ENCODE measurements at regions not wholly inside any gene's neighbourhood (a gene's known extent, or its start where the extent isn't known, plus 50 kb on each side); places are given as distances from the start of the nearest gene placed in this dataset.
"Not testable (repeated sequence)": the region's sequence is repeated elsewhere in the genome, so short reads cannot be mapped to it uniquely, and the experiment has no call there.

- H3K4me1 ChIP-seq (ENCODE audit: insufficient read depth, low read length), result no peaks in the 10 kb centered on the region
- H3K4me3 ChIP-seq (ENCODE audit: low read length), result no peak overlapping the region
- no peaks in the 10 kb centered on the region for H3K9me3 ChIP-seq (ENCODE audit: insufficient read depth, low read depth, low read length)
- no peaks in the 10 kb centered on the region for H3K36me3 ChIP-seq (ENCODE audit: insufficient read depth, low read depth, low read length)
- H3K27me3 ChIP-seq (ENCODE audit: insufficient read depth, low read length), result no peaks in the 10 kb centered on the region
- H3K9ac ChIP-seq (ENCODE audit: low read depth, low read length), result no peak overlapping the region
- H3K27ac ChIP-seq (ENCODE audit: low read length), result no peak overlapping the region
Measured at GRCh38 chr4:27368781-27369180, 508.1 kb downstream of the STIM2 start.

DNA sequence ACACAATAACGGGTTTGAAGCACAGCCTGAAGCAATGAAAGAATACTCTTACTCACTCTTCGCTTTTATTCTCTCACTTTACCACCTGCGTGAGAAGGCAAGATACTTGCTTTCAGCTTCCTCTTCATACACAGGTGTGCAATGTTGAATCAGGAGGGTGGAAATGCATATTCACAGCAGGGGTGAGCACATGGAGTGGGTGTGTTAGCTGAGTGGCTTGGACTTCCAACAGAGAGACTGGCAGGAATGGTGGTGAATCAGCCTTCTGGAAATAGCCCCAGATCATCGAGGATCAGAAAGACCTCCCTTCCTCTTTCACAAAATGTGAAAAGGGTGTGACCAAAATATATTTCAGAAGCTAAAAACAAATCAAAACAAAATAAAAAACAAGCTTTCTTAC lies 521.2 kb downstream of the STIM2 start:
- no peaks in the 10 kb centered on the region for H3K36me3 ChIP-seq (ENCODE audit: insufficient read depth, low read depth, low read length)
- H3K4me1 ChIP-seq (ENCODE audit: insufficient read depth, low read length), result no peaks in the 10 kb centered on the region
- H3K27ac ChIP-seq (ENCODE audit: low read length), result no peak overlapping the region
- no peak overlapping the region for H3K9ac ChIP-seq (ENCODE audit: low read depth, low read length)
- no peak overlapping the region for H3K4me3 ChIP-seq (ENCODE audit: low read length)
- H3K27me3 ChIP-seq (ENCODE audit: insufficient read depth, low read length), result no peaks in the 10 kb centered on the region
- H3K9me3 ChIP-seq (ENCODE audit: insufficient read depth, low read depth, low read length), result no peaks in the 10 kb centered on the region

GRCh38 chr4:27387711-27388110 lies 527.1 kb downstream of the STIM2 start:
- Histone ChIP-seq H3K4me1 (ENCODE audit: insufficient read depth, low read length) (no peaks in the 10 kb centered on the region), H3K9me3 (ENCODE audit: insufficient read depth, low read depth, low read length) (no peaks in the 10 kb centered on the region), H3K27ac (ENCODE audit: low read length) (no peak overlapping the region), H3K27me3 (ENCODE audit: insufficient read depth, low read length) (no peaks in the 10 kb centered on the region), H3K4me3 (ENCODE audit: low read length) (no peak overlapping the region), H3K9ac (ENCODE audit: low read depth, low read length) (no peak overlapping the region), H3K36me3 (ENCODE audit: insufficient read depth, low read depth, low read length) (no peaks in the 10 kb centered on the region)

- Histone ChIP-seq H3K36me3 (ENCODE audit: insufficient read depth, low read depth, low read length) (no peaks in the 10 kb centered on the region), H3K4me1 (ENCODE audit: insufficient read depth, low read length) (no peaks in the 10 kb centered on the region), H3K9me3 (ENCODE audit: insufficient read depth, low read depth, low read length) (peaks cover 4% of the 10 kb centered on the region; the same call in 1 of the 2 replicates), H3K27me3 (ENCODE audit: insufficient read depth, low read length) (no peaks in the 10 kb centered on the region), H3K9ac (ENCODE audit: low read depth, low read length) (no peak overlapping the region), H3K4me3 (ENCODE audit: low read length) (no peak overlapping the region), H3K27ac (ENCODE audit: low read length) (no peak overlapping the region)
Measured at GRCh38 chr4:27397886-27398285, 537.2 kb downstream of the STIM2 start.

- H3K4me3 ChIP-seq (ENCODE audit: low read length), result no peak overlapping the region
- no peaks in the 10 kb centered on the region for H3K36me3 ChIP-seq (ENCODE audit: insufficient read depth, low read depth, low read length)
- H3K4me1 ChIP-seq (ENCODE audit: insufficient read depth, low read length), result no peaks in the 10 kb centered on the region
- peaks cover 4% of the 10 kb centered on the region; the same call in 1 of the 2 replicates for H3K9me3 ChIP-seq (ENCODE audit: insufficient read depth, low read depth, low read length)
- H3K27ac ChIP-seq (ENCODE audit: low read length), result no peak overlapping the region
- H3K27me3 ChIP-seq (ENCODE audit: insufficient read depth, low read length), result no peaks in the 10 kb centered on the region
- no peak overlapping the region for H3K9ac ChIP-seq (ENCODE audit: low read depth, low read length)
Measured at GRCh38 chr4:27398631-27399310, 538.1 kb downstream of the STIM2 start.

DNA sequence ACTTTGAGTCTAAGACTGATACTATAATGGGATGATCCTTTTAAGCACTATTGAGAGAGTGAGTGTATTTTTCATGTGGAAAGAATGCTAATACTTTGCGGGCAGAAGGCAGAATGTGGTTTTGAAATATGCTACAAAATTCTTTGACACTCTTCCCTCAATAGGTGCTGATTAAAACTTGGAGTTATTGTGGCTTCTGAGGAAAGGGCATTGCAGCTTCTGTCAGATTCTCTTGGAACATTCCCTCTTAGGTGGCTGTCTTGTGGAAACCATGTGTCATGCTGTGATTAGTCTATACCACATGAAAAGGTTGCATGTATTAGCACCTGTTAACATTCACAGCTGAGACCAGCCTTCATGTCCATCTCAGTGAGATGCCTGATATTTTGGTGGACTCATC lies 547.0 kb downstream of the STIM2 start:
- no peak overlapping the region for H3K27ac ChIP-seq (ENCODE audit: low read length)
- H3K4me1 ChIP-seq (ENCODE audit: insufficient read depth, low read length), result no peaks in the 10 kb centered on the region
- peaks cover 19% of the 10 kb centered on the region for H3K9me3 ChIP-seq (ENCODE audit: insufficient read depth, low read depth, low read length)
- H3K27me3 ChIP-seq (ENCODE audit: insufficient read depth, low read length), result no peaks in the 10 kb centered on the region
- H3K4me3 ChIP-seq (ENCODE audit: low read length), result no peak overlapping the region
- no peak overlapping the region for H3K9ac ChIP-seq (ENCODE audit: low read depth, low read length)
- H3K36me3 ChIP-seq (ENCODE audit: insufficient read depth, low read depth, low read length), result no peaks in the 10 kb centered on the region

GRCh38 chr4:27412613-27413012 lies 552.0 kb downstream of the STIM2 start:
- H3K36me3 ChIP-seq (ENCODE audit: insufficient read depth, low read depth, low read length), result no peaks in the 10 kb centered on the region
- H3K9ac ChIP-seq (ENCODE audit: low read depth, low read length), result no peak overlapping the region
- no peak overlapping the region for H3K4me3 ChIP-seq (ENCODE audit: low read length)
- H3K9me3 ChIP-seq (ENCODE audit: insufficient read depth, low read depth, low read length), result peaks cover 6% of the 10 kb centered on the region; the same call in 1 of the 2 replicates
- H3K27me3 ChIP-seq (ENCODE audit: insufficient read depth, low read length), result no peaks in the 10 kb centered on the region
- no peaks in the 10 kb centered on the region for H3K4me1 ChIP-seq (ENCODE audit: insufficient read depth, low read length)
- H3K27ac ChIP-seq (ENCODE audit: low read length), result no peak overlapping the region

- Histone ChIP-seq H3K36me3 (ENCODE audit: insufficient read depth, low read depth, low read length) (no peaks in the 10 kb centered on the region), H3K4me3 (ENCODE audit: low read length) (no peak overlapping the region), H3K27ac (ENCODE audit: low read length) (no peak overlapping the region), H3K9ac (ENCODE audit: low read depth, low read length) (no peak overlapping the region), H3K4me1 (ENCODE audit: insufficient read depth, low read length) (no peaks in the 10 kb centered on the region), H3K27me3 (ENCODE audit: insufficient read depth, low read length) (no peaks in the 10 kb centered on the region), H3K9me3 (ENCODE audit: insufficient read depth, low read depth, low read length) (peaks cover 10% of the 10 kb centered on the region)
Measured at GRCh38 chr4:27414887-27415731, 554.5 kb downstream of the STIM2 start.

- Histone ChIP-seq H3K27me3 (ENCODE audit: insufficient read depth, low read length) (no peaks in the 10 kb centered on the region), H3K4me3 (ENCODE audit: low read length) (no peak overlapping the region), H3K27ac (ENCODE audit: low read length) (no peak overlapping the region), H3K9ac (ENCODE audit: low read depth, low read length) (no peak overlapping the region), H3K4me1 (ENCODE audit: insufficient read depth, low read length) (no peaks in the 10 kb centered on the region), H3K36me3 (ENCODE audit: insufficient read depth, low read depth, low read length) (no peaks in the 10 kb centered on the region), H3K9me3 (ENCODE audit: insufficient read depth, low read depth, low read length) (no peaks in the 10 kb centered on the region)
Measured at GRCh38 chr4:27428661-27429060, 568.0 kb downstream of the STIM2 start.

DNA sequence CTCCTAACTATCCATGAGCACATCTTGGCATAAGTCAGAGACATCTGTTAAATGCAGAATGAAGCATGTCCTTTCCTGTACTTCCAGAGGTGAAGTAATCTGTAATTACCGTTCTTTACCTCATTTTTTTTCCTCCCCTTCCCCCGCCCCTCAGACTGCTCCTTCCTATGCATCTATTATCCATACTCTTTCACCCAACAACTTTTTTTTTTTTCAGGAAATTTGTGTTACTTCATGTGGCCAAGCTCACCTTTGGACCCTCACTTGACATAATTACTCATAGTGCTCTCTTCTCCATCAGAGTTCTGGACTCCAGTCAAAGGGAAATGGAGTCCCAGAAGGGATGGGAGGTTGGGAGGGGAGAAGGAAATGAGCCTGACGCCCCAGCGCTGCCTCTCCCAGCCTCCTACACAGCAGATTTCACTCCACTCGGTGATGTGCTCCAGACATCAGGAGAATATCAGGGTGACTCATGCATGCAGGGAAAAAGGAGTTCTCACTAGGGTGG lies 568.8 kb downstream of the STIM2 start:
- Histone ChIP-seq H3K9me3 (ENCODE audit: insufficient read depth, low read depth, low read length) (no peaks in the 10 kb centered on the region), H3K36me3 (ENCODE audit: insufficient read depth, low read depth, low read length) (no peaks in the 10 kb centered on the region), H3K27ac (ENCODE audit: low read length) (no peak overlapping the region), H3K9ac (ENCODE audit: low read depth, low read length) (no peak overlapping the region), H3K4me3 (ENCODE audit: low read length) (no peak overlapping the region), H3K27me3 (ENCODE audit: insufficient read depth, low read length) (no peaks in the 10 kb centered on the region), H3K4me1 (ENCODE audit: insufficient read depth, low read length) (no peaks in the 10 kb centered on the region)

DNA sequence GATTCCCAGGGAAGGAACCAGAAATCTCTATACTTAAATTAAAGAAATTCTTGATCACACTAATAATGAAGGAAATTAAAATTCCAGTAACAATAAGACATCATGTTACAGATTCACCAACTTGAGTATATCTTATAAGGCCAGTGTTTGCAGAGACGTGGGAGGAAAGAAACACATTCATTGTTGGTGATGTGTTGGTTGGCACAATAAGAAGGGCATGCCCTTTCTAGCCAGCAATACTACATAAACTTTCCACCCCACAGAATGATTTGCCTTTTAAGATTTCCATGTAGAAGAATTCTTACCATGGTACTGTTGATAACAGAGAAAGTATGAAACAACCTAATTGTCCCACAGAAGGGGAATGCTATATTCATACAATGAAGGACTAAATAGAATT lies 581.5 kb downstream of the STIM2 start:
- H3K4me3 ChIP-seq (ENCODE audit: low read length), result no peak overlapping the region
- H3K9me3 ChIP-seq (ENCODE audit: insufficient read depth, low read depth, low read length), result no peaks in the 10 kb centered on the region
- no peak overlapping the region for H3K27ac ChIP-seq (ENCODE audit: low read length)
- H3K36me3 ChIP-seq (ENCODE audit: insufficient read depth, low read depth, low read length), result no peaks in the 10 kb centered on the region
- no peaks in the 10 kb centered on the region for H3K27me3 ChIP-seq (ENCODE audit: insufficient read depth, low read length)
- H3K9ac ChIP-seq (ENCODE audit: low read depth, low read length), result no peak overlapping the region
- H3K4me1 ChIP-seq (ENCODE audit: insufficient read depth, low read length), result peaks cover 3% of the 10 kb centered on the region; the same call in 1 of the 2 replicates

DNA sequence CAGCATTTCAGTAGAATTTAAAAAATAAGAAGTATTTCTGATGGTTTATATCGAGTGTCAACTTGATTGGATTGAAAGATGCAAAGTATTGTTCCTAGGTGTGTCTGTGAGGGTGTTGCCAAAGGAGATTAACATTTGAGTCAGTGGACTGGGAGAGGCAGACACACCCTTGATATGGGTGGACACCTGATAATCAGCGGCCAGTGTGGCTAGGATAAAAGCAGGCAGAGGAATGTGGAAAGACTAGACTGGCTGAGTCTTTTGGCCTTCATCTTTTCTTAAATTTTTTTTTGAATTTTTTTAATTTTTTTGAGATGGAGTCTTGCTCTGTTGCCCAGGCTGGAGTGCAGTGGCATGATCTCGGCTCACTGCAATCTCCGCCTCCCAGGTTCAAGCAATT lies 582.0 kb downstream of the STIM2 start:
- H3K27ac ChIP-seq (ENCODE audit: low read length); H3K36me3 ChIP-seq (ENCODE audit: insufficient read depth, low read depth, low read length): not testable (repeated sequence)

More for the DNA sequence above, 582.0 kb downstream of the STIM2 start:
- H3K9ac ChIP-seq (ENCODE audit: low read depth, low read length); H3K4me1 ChIP-seq (ENCODE audit: insufficient read depth, low read length); H3K9me3 ChIP-seq (ENCODE audit: insufficient read depth, low read depth, low read length); H3K4me3 ChIP-seq (ENCODE audit: low read length); H3K27me3 ChIP-seq (ENCODE audit: insufficient read depth, low read length): not testable (repeated sequence)

All from iPS-20b (cell line).